ENCODE measurements at regions not wholly inside any gene's neighbourhood (a gene's known extent, or its start where the extent isn't known, plus 50 kb on each side); places are given as distances from the start of the nearest gene placed in this dataset.
"Not testable (repeated sequence)": the region's sequence is repeated elsewhere in the genome, so short reads cannot be mapped to it uniquely, and the experiment has no call there.

DNA sequence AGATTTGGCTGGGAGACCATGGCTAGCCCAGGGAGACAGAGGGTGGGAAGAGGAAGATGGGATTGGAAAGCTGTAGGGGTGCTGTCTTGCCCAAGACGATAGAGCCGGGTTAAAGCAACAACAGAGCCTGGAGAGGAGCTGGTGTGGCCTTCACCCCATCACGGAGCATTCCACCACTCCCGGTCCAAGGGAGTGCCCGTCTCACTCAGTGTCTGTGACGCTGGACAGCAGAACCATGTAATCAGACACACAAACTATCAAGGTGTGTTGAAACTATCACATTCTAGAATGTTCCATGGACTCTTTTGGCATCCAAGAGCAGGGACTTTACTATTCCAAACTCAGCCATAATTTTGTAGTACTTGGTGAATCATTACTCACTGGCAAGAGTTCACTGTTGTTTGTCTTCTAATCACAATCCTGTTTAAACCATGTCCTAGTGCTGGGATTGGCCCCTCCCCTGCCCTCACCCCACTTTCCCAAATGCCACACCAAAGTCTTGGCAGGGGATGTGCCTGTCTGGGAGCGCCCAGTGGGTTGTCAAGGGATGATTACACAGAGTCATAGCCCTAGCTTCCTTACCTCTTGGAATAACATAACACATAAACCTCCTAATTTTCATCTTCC, 187.4 kb downstream of the LAT start:
- H3K9me3 ChIP-seq, H3K4me1 ChIP-seq, H3K4me3 ChIP-seq, H3K36me3 ChIP-seq, H3K27me3 ChIP-seq: not testable (repeated sequence)
- H3K27ac ChIP-seq = peak overlapping the region in 1 of 4 donors; percentile 19
- DNase-seq = peak in 1 of 3 donors; percentile 22

DNA sequence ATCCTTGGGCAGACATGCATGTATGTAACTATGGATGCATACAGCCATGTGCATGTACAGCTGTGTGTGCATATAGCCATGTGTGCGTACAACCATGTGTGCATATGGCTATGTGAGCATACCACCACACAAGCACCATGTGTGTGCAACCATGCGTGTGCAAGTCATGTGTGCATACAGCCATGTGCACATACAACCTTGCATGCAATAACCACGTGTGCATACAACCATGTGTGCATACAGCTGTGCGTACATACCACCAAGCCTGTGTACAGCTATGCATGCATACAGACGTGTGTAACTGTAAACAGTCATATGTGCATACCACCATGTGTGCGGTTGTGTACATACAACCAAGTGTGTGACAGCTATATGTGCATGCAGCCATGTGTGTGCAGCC, 186.4 kb downstream of the LAT start:
- not testable (repeated sequence) for H3K9me3 ChIP-seq, H3K27ac ChIP-seq

DNA sequence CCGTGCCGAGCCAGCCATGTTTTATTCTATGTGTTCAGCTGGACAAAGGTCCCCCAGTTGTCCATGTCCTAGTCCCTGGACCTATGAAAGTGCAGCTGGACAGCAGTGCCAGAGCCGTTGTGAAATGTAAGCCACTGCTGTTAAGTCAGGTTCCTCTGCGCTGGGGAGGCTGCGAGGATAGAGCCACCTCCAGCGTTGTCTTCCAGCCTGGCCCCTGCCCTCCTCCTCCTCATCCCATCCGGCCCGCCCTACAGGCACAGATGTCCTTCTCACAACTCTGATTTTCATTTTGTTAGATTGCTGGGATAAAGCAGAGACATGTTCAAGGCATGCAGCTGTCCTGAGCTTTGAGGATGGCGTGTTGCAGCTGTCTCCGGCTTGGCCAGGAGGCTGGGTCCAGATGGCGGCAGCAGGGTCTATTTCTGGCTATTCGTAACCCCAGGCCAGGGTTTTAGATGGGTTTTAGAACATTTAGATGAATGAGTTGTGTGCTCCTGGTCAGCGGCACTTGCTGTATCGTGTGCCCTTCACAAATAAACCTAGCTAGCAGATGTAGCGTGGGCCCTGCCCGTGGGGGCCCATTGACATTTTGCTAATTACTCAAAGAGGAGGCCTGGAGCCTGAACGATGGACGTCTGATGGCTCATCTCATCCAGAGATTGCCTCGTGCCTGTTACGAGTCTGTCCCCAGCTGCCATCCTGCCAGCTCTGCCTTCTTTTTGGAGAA, 185.7 kb downstream of the LAT start:
- not testable (repeated sequence) for H3K9me3 ChIP-seq, H3K36me3 ChIP-seq, H3K27me3 ChIP-seq, H3K4me3 ChIP-seq, H3K27ac ChIP-seq, H3K4me1 ChIP-seq, DNase-seq

More for the DNA sequence above, 186.4 kb downstream of the LAT start:
- H3K4me3 ChIP-seq, H3K36me3 ChIP-seq, H3K27me3 ChIP-seq, H3K4me1 ChIP-seq, DNase-seq: not testable (repeated sequence)

DNA sequence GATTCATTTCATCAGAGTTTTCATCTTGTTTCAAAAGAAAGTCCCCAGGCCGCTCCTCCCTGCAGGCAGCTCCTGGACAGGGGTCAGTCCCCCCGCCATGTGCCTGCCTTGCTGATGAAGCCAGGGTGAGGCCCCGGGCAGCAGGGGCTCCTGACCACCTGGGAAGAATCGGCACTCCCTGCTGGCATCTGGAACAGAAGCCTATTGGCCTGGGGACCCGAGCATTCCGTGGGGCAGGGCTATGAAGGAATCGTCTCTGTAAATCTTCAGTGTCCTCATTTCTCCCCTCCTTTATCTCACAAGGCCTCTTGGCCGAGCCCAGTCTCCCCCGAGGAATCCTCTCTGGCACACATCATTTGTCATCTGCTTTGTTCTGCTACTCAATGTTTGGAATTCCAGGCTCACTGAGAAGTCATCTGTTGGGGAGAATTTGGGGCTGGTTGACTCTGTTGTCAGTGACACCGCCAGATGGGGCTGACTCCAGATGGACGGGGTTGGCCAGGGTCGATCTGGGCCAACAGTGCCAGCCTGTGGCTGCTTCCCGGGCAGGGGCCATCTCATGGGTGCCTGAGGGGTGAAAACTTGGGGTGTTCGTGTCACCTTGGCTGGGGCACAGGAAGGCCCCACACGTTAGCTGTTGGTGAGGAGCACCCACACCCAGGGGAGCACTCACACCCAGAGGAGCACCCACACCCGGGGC, 184.6 kb downstream of the LAT start:
- not testable (repeated sequence) for H3K27ac ChIP-seq, H3K9me3 ChIP-seq, H3K4me3 ChIP-seq, H3K27me3 ChIP-seq, DNase-seq, H3K4me1 ChIP-seq, H3K36me3 ChIP-seq

DNA sequence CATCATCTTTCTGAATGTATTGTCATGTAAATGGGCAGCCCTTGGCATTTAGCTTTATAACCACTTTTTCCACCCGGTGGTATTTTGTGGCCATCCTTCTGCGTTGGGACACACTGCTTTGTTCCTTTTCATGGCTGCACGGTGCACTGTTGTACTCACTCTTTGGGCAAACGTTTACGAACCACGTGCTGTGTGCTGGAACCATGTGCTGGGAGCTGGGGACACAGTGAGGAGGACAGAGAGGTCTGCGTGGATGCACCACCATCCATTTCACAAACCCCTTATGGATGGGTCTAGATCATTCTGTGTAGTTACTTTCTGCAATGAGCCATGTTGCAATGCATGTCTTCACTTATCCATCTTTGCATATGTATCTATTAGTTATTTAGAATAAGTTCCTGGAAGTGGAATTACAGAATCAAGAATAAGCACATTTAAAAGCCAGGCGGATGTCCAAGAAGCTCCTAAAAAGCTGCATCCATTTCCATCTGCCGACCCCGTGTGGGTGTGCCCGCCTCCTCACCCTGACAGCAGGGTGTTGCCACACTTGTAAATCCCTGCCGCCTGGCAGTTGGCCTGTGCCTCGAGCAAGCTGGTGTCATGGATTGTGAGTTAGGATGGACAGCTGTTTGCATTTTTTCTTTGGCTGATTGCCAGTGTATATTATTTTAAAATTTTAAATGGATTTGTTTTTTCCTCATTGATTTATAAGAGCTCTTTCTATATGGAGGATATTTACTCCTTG, 183.8 kb downstream of the LAT start:
- H3K4me1 ChIP-seq, H3K9me3 ChIP-seq, H3K36me3 ChIP-seq, H3K27me3 ChIP-seq, H3K4me3 ChIP-seq, DNase-seq, H3K27ac ChIP-seq: not testable (repeated sequence)

DNA sequence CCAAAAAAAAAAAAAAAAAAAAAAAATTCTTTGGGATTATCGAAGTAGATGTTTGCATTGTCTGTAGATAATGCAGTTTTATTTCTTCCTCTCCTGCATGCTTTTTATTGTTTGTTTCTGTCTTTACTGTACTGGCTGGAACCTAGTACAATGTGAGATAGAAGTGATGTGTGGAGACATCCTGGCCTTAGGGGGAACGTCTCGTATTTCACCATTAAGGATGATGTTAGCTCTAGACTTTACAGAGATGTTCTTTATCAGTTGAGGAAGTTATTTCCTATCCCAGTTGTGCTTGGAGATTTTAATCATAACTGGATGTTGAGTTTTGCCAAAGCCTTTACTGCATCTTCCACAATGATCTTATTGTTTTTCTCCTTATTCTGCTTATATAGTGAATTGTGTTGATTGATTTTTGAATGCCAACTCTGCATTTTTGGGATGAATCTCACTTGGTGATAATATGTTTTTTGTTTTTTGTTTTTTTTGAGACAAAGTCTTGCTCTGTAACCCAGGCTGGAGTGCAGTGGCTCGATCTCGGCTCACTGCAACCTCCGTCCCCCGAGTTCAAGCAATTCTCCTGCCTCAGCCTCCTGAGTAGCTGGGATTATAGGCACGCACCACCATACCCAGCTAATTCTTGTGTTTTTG, 179.7 kb downstream of the LAT start:
- not testable (repeated sequence) for H3K27me3 ChIP-seq, H3K27ac ChIP-seq, H3K36me3 ChIP-seq, H3K4me1 ChIP-seq, DNase-seq, H3K9me3 ChIP-seq, H3K4me3 ChIP-seq

DNA sequence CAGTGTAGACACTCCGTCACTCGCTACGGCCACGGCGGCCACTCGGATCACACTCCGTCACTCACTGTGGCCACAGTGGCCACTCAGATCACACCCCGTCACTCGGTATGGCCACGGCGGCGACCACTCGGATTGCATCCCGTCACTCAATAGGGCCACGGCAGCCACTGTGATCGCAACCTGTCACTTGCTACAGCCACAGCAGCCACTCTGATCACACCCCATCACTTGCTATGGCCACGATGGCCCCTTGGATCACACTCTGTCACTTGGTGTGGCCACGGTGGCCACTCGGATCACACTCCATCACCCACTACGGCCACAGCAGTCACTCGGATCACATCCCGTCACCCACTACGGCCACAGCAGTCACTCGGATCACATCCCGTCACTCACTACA, 175.3 kb downstream of the LAT start:
- H3K27ac ChIP-seq, H3K4me1 ChIP-seq, H3K27me3 ChIP-seq, DNase-seq, H3K4me3 ChIP-seq, H3K9me3 ChIP-seq, H3K36me3 ChIP-seq: not testable (repeated sequence)

DNA sequence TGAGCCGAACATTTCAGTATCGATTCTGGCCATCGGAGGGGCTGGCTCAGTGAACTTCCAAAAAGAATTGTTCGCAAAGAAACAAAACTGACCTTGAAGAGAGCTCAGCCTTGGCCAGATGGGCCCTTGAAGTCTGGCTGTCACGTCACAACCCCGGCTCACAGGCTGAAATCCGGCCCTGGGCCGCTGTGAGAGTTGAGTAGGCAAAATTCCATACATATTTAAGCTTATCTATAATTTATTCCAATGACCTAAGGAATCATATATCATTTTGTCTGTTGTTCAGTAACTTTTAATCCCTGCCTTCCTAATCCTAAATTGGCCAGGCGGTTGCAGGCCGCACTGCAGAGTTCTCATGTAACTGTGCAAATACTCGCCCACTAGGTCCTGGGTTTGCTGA, 174.8 kb downstream of the LAT start:
- not testable (repeated sequence) for H3K27ac ChIP-seq, H3K9me3 ChIP-seq, H3K27me3 ChIP-seq, H3K36me3 ChIP-seq, DNase-seq, H3K4me3 ChIP-seq, H3K4me1 ChIP-seq

DNA sequence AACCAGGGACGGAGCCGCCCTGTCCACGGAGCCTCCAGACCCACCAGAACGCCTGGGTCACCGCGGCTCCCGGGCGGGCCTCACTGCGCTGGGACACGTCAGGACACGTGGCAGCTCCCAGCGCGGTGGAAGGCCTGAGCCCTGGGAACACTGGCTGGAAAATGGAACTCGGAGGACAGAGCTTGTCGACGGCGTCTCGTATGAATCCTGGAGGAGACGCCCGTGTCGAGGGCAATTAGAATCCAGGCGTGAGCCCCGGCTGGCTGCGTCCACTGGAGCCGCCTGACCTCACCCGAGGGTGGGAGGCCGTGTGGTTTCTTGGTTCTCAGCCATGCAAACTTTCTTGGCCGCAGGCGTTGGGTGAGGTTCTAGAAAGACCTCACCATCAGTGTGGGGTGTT, 173.9 kb downstream of the LAT start:
- Histone ChIP-seq H3K36me3 (no peaks in the 10 kb centered on the region), H3K27ac (no peak overlapping the region), H3K9me3 (no peaks in the 10 kb centered on the region), H3K27me3 (no peaks in the 10 kb centered on the region), H3K4me3 (no peak overlapping the region), H3K4me1 (no peaks in the 10 kb centered on the region)
- DNase-seq = no peak
- TF ChIP-seq, protein P1, sequence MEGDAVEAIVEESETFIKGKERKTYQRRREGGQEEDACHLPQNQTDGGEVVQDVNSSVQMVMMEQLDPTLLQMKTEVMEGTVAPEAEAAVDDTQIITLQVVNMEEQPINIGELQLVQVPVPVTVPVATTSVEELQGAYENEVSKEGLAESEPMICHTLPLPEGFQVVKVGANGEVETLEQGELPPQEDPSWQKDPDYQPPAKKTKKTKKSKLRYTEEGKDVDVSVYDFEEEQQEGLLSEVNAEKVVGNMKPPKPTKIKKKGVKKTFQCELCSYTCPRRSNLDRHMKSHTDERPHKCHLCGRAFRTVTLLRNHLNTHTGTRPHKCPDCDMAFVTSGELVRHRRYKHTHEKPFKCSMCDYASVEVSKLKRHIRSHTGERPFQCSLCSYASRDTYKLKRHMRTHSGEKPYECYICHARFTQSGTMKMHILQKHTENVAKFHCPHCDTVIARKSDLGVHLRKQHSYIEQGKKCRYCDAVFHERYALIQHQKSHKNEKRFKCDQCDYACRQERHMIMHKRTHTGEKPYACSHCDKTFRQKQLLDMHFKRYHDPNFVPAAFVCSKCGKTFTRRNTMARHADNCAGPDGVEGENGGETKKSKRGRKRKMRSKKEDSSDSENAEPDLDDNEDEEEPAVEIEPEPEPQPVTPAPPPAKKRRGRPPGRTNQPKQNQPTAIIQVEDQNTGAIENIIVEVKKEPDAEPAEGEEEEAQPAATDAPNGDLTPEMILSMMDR (IDR thresholded peaks at IDR 0.05) = no peak
- TF ChIP-seq POLR2A (IDR thresholded peaks at IDR 0.05) = no peak

DNA sequence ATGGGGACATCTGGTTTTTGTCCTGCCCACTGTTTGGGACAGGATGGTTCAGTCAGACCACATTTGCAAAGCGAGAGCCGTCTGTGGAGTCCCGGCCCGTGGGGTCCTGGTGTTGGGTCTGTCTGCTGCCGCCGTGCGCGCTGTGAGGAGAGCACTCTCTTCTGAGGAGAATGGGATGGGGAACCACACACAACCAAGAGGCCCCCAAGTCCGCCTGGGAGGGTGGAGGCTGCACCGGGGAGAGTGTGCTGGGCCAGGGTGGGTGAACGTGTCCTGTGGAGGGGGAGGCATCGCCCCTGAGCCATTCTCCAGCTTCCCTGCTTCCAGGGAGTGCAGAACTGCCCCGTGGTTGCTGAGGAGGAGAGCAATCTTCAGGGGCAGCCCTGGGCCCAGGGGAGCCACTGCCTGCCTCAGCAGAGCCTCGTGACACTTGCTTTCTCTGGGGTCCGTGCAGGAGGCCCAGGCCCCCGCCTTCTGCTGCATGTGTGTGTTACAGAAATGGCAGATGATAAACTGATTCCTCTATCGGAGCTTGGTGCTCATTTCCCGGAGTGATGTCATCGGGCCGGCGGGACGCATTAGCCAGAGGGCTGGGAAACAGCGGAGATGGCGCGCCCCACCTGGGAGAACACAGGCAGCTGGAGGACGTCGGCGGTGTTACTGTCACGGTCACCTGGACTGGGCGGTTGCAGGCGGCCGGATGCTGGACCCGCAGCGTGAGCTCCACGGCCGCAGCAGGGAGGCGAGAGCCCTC, 173.4 kb downstream of the LAT start:
- H3K4me3 ChIP-seq, DNase-seq, H3K9me3 ChIP-seq, H3K4me1 ChIP-seq, H3K36me3 ChIP-seq, H3K27me3 ChIP-seq: not testable (repeated sequence)
- H3K27ac ChIP-seq = peak overlapping the region in 2 of 4 donors; percentile 71 to 79
